ENCODE measurements at regions not wholly inside any gene's neighbourhood (a gene's known extent, or its start where the extent isn't known, plus 50 kb on each side); places are given as distances from the start of the nearest gene placed in this dataset.

DNA sequence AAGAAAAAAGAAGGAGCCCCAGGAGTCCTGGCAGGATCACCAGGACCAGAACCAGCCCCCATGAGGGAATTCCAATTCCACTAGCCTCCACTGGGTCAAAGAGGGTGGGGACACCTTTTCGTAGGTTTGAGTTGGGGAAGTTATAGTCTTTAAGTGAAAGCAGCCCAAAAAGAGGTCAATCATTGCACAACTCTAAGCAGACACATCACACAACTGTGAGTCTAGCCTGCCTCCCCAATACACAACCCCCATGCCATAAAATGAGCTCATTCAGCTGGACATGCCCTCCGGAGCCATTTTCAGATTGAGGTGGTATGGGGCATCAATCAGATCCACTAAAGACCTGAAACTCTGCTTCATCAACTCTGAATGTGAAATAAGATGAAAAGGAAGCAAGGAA is 179.9 kb downstream of the NPHP4 start:
- no peak for DNase-seq (ENCODE audit: low read depth in 4 of 4, low spot score in 3 of 4)

DNA sequence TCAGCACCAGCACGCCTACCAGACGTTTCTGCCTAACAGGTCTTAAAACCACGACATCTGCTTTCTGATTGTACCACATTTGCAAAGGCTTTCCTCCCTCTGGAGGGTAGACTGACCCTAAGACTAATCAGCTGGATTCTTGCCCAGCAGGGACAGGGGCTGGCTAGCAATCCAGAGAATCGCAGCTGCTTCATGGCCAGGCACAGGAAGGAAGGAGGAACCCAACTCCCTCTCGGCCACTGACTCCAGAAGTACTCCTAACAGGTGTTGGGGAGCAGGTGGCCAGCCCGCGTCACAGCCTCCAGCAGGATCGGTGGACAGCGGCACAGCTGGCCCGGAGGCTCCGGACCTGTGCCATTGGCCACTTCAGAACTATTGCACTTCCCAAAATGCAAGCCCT is 180.8 kb downstream of the NPHP4 start:
- no peak for DNase-seq (ENCODE audit: low read depth in 4 of 4, low spot score in 3 of 4)

DNA sequence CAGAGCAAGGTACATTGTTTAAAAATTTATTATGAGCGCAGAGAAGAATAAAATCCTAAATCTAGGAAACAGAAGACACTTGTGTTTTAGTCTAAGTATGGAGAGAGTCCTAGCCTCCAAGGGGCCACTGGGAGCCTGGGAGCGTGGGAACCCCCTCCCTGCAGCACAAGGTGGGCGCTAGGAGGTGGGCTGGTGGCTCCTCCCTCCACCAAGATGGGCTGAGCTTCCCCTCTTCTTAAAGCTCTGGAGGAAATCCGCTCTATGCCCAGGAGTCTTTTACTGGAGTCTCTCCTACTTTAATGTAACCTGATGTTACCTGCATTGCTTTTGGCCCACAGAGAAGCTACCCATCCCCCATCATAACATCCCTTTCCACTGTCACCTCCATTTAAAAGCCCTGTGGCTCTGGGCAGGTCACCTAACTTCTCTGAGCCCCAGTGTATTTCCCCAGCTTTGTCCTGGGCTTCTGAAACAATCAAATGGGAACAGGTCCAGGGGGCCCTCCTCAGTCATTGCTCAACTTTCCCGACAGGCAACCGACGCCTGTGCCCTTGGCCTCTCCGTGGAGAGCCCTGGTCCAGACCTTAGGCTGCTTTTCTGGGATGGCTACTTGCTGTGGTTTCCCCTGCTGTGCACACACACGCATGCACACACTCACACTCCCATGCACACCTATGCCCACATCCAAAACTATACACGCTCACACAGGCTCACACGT is 181.5 kb downstream of the NPHP4 start:
- DNase-seq (ENCODE audit: low read depth in 4 of 4, low spot score in 3 of 4) = no peak

DNA sequence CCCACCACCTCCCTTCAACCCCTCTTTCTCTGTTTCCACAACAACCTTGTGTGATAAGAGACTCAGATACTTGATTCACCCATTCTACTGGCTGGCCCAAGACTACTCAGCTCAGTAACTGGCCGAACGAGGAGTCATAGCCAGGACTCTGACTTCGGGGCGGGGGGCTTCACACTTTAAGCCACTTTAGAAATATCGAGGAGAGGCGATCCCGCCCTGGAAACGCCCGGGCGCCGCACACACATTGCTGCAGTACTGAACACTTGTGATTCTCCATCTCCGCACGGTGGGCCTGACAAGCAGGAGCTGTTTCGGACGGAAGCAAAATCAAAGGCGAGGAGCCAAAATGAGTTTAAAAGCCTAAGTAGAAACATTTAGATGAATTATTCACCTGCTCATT is 182.1 kb downstream of the NPHP4 start:
- no peak for DNase-seq (ENCODE audit: low read depth in 4 of 4, low spot score in 3 of 4)

DNA sequence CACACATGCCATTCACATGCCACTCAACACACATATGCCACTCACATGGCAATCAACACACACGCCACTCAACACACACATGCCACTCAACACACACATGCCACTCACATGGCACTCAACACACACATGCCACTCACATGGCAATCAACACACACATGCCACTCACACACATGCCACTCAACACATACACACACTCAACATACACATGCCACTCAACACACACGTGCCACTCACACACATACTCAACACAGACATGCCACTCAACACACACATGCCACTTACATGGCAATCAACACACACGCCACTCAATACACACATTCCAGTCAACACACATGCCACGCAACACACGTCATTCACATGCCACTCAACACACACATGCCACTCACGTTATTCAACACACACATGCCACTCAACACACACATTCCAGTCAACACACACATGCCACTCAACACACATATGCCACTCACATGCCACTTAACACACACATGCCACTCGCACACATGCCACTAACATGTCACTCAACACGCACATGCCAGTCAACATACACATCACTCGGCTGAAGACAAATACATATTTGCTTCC is 182.9 kb downstream of the NPHP4 start:
- DNase-seq (ENCODE audit: low read depth in 4 of 4, low spot score in 3 of 4) = no peak

DNA sequence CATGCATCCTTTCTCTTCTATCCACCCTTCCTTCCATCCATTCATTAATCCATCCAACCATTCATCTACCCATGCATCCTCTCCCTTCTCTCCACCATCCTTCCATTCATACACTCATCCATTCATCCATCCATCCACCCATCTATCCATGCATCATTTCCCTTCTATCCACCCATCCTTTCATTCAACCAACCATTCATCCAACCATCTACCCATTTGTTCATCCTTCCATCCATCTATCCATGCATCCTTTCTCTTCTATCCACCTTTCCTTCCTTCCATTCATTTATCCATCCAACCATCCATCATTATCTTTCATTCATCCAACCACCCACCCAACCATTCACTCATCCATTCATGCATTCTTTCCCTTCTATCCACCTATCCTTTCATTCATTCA is 188.4 kb downstream of the NPHP4 start:
- DNase-seq (ENCODE audit: low read depth in 4 of 4, low spot score in 3 of 4) = no peak

DNA sequence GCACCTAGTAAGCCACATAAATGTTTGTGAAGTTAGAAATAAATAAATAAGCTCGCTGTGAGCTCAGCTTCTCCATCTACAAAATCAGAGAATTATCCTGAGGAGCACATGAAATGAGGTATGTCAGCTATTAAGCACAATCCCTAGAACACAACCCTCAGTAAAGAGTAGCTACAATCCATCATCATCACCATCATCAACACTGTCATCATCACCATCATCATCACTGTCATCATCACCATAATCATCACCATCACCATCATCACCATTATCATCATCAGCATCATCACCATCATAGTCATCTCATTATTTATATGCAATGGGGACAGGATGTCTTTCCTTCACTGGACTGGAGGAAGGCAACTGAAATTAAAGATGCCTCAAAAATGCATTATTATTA is 189.6 kb downstream of the NPHP4 start:
- no peak for DNase-seq (ENCODE audit: low read depth in 4 of 4, low spot score in 3 of 4)

DNA sequence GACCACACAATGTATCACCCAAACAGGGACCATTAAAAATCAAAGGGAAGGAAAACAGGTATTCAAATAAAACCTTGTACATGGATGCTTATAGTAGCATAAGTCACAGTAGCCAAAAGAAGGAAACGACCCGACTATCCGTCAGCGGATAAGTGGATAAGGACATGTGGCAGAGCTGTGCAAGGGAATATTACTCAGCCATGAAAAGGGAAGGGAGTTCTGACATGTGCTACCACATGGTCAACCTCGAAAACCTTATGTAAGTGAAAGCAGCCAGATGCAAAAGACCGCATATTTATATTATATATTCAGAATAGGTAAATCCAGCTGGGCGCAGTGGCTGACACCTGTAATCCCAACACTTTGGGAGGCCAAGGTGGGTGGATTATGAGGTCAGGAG is 193.3 kb downstream of the NPHP4 start:
- DNase-seq (ENCODE audit: low read depth in 4 of 4, low spot score in 3 of 4) = no peak

DNA sequence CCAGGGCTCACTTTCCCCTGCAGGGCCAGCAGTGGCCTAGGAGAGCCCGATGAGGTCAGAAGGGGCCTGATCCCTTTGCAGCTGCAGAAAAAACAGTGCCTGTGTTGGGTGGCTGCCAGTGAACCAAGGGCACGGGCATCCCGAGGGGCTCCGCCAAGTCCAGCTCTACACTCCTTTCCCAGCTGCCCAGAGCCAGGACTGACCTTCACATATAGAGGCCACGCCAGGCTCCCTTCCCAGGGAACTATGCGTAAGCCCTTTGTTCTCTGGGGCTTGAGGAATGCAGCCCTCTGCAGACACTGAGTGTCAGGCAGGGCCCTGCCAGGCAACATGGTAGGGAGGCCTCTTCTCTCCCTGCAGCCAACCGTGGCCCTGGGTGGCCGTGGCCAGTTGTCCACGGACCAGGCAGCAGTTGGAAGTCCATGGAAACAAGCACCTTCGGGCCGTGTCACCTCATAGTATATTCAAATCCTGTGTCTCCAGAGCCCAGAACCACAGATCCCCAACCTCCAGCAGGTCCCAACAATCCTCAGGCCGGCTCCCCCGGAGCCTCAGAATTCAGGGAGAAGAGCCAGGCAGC is 194.0 kb downstream of the NPHP4 start:
- DNase-seq (ENCODE audit: low read depth in 4 of 4, low spot score in 3 of 4) = no peak

DNA sequence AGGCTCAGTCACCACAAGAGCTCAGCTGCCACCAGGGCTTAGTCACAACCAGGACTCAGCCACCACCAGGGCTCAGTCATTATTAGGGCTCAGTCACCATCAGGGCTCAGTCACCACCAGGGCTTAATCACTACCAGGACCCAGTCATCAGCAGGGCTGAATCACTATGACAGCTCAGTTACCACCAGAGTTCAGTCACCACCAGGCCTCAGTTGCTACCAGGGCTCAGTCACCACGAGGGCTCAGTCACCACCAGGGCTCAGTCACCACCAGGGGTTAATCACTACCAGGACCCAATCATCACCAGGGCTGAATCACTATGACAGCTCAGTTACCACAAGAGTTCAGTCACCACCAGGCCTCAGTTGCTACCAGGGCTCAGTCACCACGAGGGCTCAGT is 196.2 kb downstream of the NPHP4 start:
- DNase-seq (ENCODE audit: low read depth in 4 of 4, low spot score in 3 of 4) = no peak

DNA sequence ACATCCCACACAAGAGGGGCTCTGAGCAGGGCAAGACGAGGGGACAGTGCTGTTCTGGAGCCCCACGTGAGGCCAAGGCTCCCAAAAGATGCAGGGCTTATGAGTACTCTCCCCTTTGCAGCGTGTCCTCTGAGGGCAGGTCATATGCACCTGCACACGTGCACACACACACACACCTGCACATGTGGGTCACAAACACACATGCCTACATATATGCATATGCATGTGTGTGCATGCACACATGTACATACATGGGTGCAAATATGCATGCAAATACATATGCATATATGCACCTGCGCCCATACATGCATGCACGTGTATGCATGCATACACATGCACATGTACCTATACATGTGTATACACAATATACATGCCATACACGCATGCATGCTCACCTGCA is 197.9 kb downstream of the NPHP4 start:
- DNase-seq (ENCODE audit: low read depth in 4 of 4, low spot score in 3 of 4) = no peak

DNA sequence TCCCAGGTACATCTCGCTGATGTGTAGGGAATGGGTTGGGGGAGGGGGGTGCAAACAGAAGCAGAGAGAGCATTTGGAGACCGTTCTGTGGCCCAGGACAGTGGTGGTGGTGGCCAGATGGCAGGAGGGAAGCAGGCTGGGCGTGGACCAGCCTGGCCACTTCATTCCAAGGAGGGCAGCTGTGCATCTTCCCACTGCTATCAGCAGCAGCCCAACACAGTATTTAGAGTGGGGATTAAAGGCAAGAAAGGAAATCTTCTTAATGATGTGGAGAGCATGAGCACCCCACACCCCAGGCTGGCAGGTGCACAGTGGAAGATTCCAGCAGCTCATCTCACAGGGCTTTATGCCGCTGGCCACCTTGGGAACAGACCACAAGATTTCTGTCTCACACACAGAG is 198.7 kb downstream of the NPHP4 start:
- DNase-seq (ENCODE audit: low read depth in 4 of 4, low spot score in 3 of 4) = no peak

DNA sequence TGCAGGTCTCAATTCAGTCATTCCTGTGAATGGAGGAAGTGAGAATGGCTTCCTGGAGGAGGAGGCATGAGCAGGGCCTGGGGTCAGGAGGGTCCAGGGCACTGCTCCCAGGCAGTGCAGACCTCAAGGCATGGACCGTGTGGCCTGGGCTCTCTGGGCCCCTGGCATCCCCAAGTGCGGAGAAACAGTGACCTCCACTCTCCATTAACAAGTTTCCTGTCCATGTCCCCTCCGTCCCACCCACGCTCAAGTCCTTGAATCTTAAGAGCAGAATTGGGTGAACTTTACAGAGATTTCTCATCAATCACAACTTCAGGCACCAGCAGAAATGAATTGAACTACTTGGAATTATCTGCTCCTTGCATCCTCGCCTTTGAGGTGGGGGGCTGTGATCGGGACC is 211.1 kb downstream of the NPHP4 start:
- no peak for DNase-seq (ENCODE audit: low read depth in 4 of 4, low spot score in 3 of 4)

DNA sequence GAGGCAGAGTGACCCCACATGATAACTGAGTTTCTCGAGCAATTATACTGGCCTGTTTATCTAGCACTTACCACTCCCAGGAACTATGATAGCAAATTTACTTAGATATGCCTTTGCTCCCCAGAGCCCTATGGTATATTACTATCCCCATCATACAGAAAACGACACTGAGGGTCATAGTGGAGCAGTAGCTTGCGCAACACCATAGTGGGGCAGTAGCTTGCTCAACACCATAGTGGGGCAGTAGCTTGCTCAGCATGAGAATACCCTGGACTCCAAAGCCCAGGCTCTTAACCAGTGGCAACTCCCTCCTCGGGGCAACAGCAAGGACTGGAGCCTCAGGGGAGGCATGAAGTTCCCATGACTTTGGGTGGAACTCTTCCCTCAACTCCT is 211.9 kb downstream of the NPHP4 start:
- no peak for DNase-seq (ENCODE audit: low read depth in 4 of 4, low spot score in 3 of 4)

DNA sequence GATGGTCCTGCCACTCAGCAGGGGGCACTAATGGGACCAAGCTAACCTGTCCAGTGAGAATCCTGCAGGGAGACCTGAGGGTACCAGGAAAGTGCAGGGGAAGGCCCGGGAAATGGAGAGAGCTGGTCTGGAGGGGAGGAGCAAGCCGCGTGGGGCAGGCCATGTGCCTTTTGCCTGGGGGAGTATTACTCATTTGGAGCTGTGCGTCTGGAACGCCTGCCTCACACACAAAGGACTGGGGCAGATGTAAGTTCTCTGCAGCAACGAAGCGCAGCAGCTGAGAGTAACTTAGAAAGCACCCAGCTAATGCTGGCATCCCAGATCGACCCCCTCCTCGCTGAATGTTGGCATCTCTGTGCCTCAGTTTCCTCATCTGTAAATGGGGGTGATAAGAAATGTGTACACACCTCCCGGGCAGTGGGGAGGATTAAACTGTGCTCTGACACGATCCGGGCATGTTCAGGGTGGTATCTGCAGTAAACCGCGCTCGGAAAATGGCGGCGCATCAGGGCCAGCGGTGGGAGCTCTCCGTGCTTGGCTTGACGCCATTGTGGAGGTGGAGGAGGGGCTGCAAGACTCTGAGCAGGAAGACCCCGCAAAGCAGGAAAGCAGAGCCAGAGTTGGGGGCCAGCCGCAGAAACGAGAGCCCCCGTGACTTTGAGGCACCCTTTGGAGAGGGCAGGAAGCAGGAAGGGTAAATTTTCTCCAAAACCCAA is 212.5 kb downstream of the NPHP4 start:
- DNase-seq (ENCODE audit: low read depth in 4 of 4, low spot score in 3 of 4) = no peak

DNA sequence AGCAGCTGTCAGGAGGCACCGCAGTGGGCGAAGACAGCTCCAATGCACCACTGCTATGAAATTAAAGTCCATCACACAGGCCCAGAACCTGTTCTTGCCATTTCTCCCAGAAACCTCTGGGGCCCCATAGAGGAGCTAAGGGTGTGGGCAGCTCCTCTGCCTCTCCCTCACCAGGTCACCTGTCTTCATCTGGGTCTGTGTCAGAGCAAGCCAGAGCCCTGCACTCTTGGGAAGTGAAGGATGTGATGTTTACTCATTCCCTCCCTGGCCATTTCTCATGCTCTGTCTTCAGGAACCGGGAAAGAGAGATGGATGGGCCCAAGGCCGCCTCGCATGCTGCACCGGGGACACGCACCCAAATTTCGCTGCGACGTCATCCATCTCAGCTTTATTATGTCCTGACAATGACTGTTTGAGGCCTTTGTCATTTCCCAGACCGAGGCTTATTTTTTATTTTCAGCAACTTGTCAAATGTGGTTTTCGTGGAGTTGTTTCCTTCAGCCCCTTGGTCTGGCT is 216.1 kb downstream of the NPHP4 start:
- DNase-seq (ENCODE audit: low read depth in 4 of 4, low spot score in 3 of 4) = no peak

DNA sequence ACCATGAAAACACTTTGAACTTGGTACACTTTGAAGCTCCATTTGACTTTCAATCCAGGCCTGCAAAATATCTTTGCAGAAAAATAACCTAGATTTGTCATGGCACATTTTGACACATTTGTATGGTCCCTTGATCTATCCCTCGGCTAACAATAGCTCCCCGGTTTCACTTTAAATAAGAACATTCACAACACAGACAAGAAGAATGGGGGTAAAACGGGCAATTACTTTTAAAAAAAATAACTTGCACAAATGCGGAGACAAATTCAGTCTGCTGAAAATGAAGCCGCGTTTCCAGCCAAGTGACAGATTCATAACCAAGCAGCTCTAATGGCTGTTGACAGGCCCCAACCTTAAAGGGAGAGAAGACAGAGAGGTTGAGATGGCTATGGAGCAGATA is 218.2 kb downstream of the NPHP4 start:
- no peak for DNase-seq (ENCODE audit: low read depth in 4 of 4, low spot score in 3 of 4)

DNA sequence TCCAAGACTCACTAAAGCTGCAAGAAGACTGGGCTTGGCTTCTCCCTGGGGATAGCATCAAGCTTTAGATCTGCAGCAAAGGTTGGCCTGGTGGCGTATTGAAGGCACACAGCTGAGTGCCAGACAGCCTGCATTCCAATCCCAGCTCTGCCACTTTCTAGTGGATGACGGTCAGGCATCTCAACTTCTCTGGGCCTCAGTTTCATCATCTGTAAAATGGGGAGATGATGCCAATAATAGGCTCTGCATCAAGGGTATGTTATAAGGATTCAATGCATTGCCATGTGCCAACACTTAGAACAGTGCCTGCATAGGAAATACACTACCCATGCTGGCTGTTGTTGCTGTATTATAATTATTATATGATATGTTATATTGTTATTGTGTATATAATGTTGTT is 220.4 kb downstream of the NPHP4 start:
- no peak for DNase-seq (ENCODE audit: low read depth in 4 of 4, low spot score in 3 of 4)

DNA sequence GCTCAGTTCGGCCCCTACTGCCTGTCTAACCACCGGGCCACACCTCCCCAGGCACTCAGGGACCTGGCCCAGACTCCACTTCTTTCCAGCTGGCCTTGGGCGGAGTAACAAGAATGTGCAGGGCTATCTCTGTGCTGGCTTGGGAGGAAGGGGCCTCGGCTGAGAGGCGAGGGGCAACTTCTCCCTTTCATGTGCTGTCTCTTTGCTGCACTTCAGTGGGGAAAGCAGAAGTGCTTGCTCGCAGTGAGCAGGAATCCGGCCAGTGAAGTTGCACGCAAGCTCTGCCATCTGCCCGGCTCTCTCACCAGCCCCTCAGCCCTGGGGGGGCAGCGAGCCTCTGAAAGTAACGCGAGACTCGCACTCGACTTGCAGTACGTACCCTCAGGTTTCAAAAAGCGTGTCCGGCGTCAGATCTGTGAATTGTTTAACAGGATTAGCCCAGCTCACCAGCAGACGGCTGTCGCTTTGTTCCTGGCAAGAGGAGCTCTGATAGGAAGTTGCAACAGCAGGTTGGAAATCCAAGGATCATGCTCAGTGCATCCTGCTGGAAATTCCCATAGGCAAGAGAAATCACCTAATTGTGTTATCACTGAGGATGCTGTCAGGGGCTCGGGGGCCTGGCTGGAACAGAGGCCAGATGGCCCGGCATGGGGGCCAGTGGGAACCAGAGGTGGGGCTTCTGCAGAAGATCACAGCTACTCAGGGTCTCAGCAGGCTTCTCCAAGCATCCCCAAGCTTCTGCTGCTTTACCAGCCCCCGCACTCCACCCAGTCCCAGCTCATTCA is 221.1 kb downstream of the NPHP4 start:
- no peak for DNase-seq (ENCODE audit: low read depth in 4 of 4, low spot score in 3 of 4)

DNA sequence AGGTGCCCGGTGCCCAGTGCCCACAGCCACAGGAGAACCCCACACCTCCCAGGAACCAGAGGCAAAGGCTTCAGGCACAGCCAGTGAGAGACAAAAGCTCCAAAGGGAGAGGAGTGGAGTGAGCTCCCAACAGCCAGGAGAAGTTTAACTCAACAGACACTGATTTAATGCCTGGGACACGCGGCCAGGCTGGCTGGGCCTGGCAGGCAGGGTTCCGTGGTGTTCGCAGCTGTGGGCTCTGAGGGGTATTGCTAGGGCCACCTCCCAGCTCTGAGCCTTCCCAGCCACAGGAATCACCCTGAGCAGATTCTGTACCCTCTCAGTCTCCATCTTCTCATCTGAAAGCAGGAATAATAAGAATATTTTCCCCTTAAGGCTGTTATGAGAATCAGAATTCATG is 222.5 kb downstream of the NPHP4 start:
- DNase-seq (ENCODE audit: low read depth in 4 of 4, low spot score in 3 of 4) = no peak

DNA sequence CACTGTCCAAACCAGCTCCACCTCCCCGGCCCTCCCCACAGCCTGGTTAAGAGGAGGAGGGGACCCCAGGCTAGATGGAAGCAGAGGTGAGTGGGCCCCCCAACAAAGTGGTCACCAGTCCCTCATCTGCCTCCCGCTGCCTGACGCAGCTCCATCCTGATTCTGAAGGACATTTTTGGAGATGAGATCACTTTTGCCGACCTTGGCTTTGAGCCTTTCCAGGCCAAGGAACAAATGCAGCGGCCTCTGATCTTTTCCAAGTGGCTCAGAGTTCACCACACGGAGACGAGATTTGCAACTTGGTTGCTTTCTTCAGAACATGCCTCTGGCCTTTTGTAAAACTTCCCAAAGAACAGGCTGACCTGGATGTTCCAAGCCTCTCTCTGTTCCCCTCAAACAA is 223.1 kb downstream of the NPHP4 start:
- DNase-seq (ENCODE audit: low read depth in 4 of 4, low spot score in 3 of 4) = no peak

Data from left renal pelvis (tissue), 4 donors.